Neuronal stem cell (in vitro differentiated cells): ENCODE measurements at regions not wholly inside any gene's neighbourhood (a gene's known extent, or its start where the extent isn't known, plus 50 kb on each side); places are given as distances from the start of the nearest gene placed in this dataset.

ENCODE experiments used
- DNase-seq: peaks from one replicate; pipeline ENCODE4 v3.0.0-alpha.2; 2013; ENCODE audit warnings: low spot score
- H2AFZ ChIP-seq: one replicate; pipeline ENCODE4 v1.6.1; 2013; ENCODE audit warnings: mild to moderate bottlenecking, low read length, inconsistent platforms
- H2AK5ac ChIP-seq: 2 replicates; pipeline ENCODE4 v1.6.1; 2013; ENCODE audit warnings: low read depth, mild to moderate bottlenecking, inconsistent platforms, low read length, moderate library complexity, mixed read lengths
- H2BK120ac ChIP-seq: 2 replicates; pipeline ENCODE4 v1.6.1; 2013; ENCODE audit warnings: low read depth, mild to moderate bottlenecking, inconsistent platforms, low read length, moderate library complexity, mixed read lengths
- H2BK12ac ChIP-seq: one replicate; pipeline ENCODE4 v1.6.1; 2013; ENCODE audit warnings: low read length, inconsistent platforms
- H2BK15ac ChIP-seq: 2 replicates; pipeline ENCODE4 v1.6.1; 2013; ENCODE audit warnings: mild to moderate bottlenecking, low read length, inconsistent platforms, mixed read lengths
- H2BK5ac ChIP-seq: one replicate; pipeline ENCODE4 v1.6.1; 2013; ENCODE audit warnings: inconsistent platforms, mild to moderate bottlenecking, low read length, moderate library complexity
- H3K14ac ChIP-seq: one replicate; pipeline ENCODE4 v1.6.1; 2013; ENCODE audit warnings: low read length, inconsistent platforms
- H3K18ac ChIP-seq: 2 replicates; pipeline ENCODE4 v1.6.1; 2013; ENCODE audit warnings: low read length, inconsistent platforms
- H3K23ac ChIP-seq: 2 replicates; pipeline ENCODE4 v1.6.1; 2013; ENCODE audit warnings: low read depth, mild to moderate bottlenecking, mixed read lengths, low read length, inconsistent platforms; ENCODE audit not compliant: poor library complexity
- H3K27ac ChIP-seq: replicated peaks from 3 replicates; pipeline ENCODE4 v1.5.1; 2013; ENCODE audit warnings: low read length, inconsistent platforms
- H3K27me3 ChIP-seq, 3 experiments: 2 replicates each; pipeline ENCODE4 v1.6.1; 2013; ENCODE audit warnings: low read length in 3 of 3, mild to moderate bottlenecking in 2 of 3, inconsistent platforms in 1 of 3, low read depth in 1 of 3, mixed read lengths in 1 of 3, moderate library complexity in 1 of 3; ENCODE audit not compliant: control insufficient read depth in 3 of 3, insufficient read depth in 3 of 3
- H3K36me3 ChIP-seq, 2 donors: replicated peaks in 1 of 2; 2 replicates each; pipeline ENCODE4 v1.6.1; 2013; ENCODE audit warnings: low read length in 2 of 2; ENCODE audit not compliant: control insufficient read depth in 2 of 2, insufficient read depth in 2 of 2
- H3K4ac ChIP-seq: 2 replicates; pipeline ENCODE4 v1.6.1; 2013; ENCODE audit warnings: inconsistent platforms, mild to moderate bottlenecking, low read length, moderate library complexity
- H3K4me1 ChIP-seq, 2 donors: 1 replicate in 1 of 2; 2 replicates in 1 of 2; pipeline ENCODE4 v1.6.1; 2013; ENCODE audit warnings: low read length in 2 of 2, low read depth in 1 of 2; ENCODE audit not compliant: control insufficient read depth in 2 of 2, insufficient read depth in 1 of 2
- H3K4me2 ChIP-seq: one replicate; pipeline ENCODE4 v1.6.1; 2013; ENCODE audit warnings: mild to moderate bottlenecking, low read length, inconsistent platforms; ENCODE audit not compliant: insufficient read depth, poor library complexity, severe bottlenecking
- H3K4me3 ChIP-seq, 2 donors: 2 replicates each; pipeline ENCODE4 v1.5.1; 2013; ENCODE audit warnings: low read length in 2 of 2, mild to moderate bottlenecking in 2 of 2, inconsistent platforms in 1 of 2, moderate library complexity in 1 of 2
- H3K79me1 ChIP-seq: one replicate; pipeline ENCODE4 v1.6.1; 2013; ENCODE audit warnings: low read depth, mild to moderate bottlenecking, inconsistent platforms, low read length, moderate library complexity
- H3K9ac ChIP-seq: one replicate; pipeline ENCODE4 v1.6.1; 2013; ENCODE audit warnings: mild to moderate bottlenecking, low read depth, low read length, inconsistent platforms; ENCODE audit not compliant: poor library complexity
- H3K9me3 ChIP-seq, 2 donors: replicated peaks in 1 of 2; 2 replicates each; pipeline versions ENCODE3 to v1.6.1; 2013; ENCODE audit warnings: low read length in 2 of 2, mild to moderate bottlenecking in 2 of 2, inconsistent platforms in 1 of 2, low read depth in 1 of 2, mixed read lengths in 1 of 2, moderate library complexity in 1 of 2; ENCODE audit not compliant: control insufficient read depth in 2 of 2, insufficient read depth in 1 of 2
- H4K8ac ChIP-seq: one replicate; pipeline ENCODE4 v1.6.1; 2013; ENCODE audit warnings: low read depth, mild to moderate bottlenecking, inconsistent platforms, low read length, moderate library complexity
- H4K91ac ChIP-seq: one replicate; pipeline ENCODE4 v1.6.1; 2013; ENCODE audit warnings: low read length, low read depth, mild to moderate bottlenecking, inconsistent platforms; ENCODE audit not compliant: poor library complexity
- WGBS, 2 donors: extraction: QIAGEN DNeasy Blood & Tissue Kit; methylation state at CpG; one replicate each; pipeline ENCODE4 v1.1.7; 2013; ENCODE audit warnings: missing lambda C conversion rate in 2 of 2, mixed read lengths in 1 of 2; ENCODE audit not compliant: insufficient read length in 2 of 2, insufficient replicate concordance in 1 of 2; ENCODE audit errors: extremely low coverage in 2 of 2; 5-methylcytosine and 5-hydroxymethylcytosine counted together

DNA sequence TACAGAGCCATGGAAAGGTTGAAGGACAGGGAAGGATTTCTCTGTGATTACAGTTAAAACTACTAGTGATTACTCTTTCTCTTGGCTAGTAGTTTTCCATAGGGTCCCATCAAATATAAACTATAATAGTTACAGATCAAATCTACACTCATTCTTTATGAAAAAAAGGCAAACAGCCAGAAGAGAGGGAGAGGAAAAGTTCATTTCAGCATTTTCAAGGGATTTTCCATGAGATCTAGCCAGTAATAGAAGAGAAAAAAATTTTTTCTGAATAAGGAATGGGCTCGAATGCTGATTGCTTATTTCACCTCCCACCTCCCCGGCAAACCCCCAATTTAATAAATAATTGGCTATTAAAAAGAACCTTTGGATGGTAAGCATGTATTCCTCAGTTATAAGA lies 74.8 kb upstream of the BLID start:
- Histone ChIP-seq H3K4me1 (no peaks in the 10 kb centered on the region), H3K27ac (no peak overlapping the region), H3K36me3 (no peaks in the 10 kb centered on the region), H2AK5ac (no peak overlapping the region), H3K4ac (no peak overlapping the region), H2BK15ac (no peak overlapping the region), H3K18ac (no peak overlapping the region), H4K91ac (no peak overlapping the region), H2BK12ac (no peak overlapping the region), H3K4me2 (no peak overlapping the region), H3K9ac (no peak overlapping the region), H3K4me3 (no peak overlapping the region), H2BK5ac (no peak overlapping the region), H3K9me3 (no peaks in the 10 kb centered on the region), H3K79me1 (no peaks in the 10 kb centered on the region), H2AFZ (no peak overlapping the region), H3K27me3 (no peaks in the 10 kb centered on the region), H2BK120ac (no peak overlapping the region), H4K8ac (no peak overlapping the region), H3K23ac (no peak overlapping the region), H3K14ac (no peak overlapping the region)
- WGBS, 2 donors, result no CpG with 5 or more reads among the region's 2 CpGs
- DNase-seq, result no peak

DNA sequence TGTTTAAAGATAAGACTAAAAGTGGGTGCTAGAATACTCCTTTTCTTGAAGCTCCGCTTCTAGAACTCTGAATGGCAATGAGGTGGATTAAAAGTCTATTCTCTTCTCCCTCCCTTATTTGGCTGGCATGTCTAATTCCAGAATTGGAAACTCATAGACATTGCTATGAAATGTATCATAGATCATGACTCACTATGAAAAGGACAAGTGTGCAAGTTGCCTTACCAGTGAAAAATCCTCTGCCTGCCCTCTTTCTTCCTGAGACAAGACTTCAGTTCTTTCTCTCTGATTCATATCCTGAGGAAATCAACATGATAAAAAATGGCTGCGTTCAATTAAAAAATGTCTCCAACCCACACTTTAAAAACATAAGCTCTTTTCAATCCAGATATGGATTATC lies 73.2 kb upstream of the BLID start:
- no CpG with 5 or more reads among the region's 2 CpGs for WGBS, 2 donors
- H3K4me2 ChIP-seq, result no peak overlapping the region

DNA sequence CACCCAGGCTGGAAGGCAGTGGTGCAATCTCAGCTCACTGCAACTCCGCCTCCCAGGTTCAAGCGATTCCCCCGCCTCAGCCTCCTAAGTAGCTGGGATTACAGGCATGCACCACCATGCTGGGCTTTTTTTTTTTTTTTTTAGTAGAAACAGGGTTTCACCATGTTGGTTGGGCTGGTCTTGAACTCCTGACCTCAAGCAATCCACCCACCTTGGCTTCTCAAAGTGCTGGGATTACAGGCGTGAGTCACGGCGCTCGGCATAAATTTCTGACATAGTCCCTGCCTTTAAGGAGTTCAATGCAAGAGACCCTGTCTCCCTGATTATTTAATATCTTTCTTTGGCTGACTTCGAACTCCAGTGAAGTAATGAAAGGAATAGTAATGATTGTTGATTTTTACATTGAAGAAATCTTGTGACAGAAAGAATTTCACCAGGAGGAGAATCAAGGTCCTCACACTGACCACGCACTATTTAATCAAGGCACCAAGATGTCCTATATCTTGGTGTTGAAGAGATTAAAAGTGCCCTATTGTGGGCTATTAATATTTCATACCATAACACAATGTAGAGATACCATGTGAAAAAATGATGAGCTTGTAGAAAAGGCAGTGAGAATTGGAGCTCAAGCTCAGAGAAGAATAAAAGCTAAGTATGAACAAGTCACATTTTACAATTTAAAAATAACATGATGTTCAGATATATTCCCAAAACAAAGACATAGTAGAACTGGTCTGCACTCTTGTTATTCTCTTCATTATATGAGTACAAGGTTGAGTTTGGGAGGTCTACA lies 71.6 kb upstream of the BLID start:
- Histone ChIP-seq H2BK5ac (no peak overlapping the region), H3K23ac (no peak overlapping the region), H3K18ac (no peak overlapping the region), H4K91ac (no peak overlapping the region), H2BK12ac (no peak overlapping the region), H3K27me3 (no peaks in the 10 kb centered on the region), H3K36me3 (no peaks in the 10 kb centered on the region), H3K9ac (no peak overlapping the region), H3K14ac (no peak overlapping the region), H3K9me3 (no peaks in the 10 kb centered on the region), H3K4me3 (no peak overlapping the region), H3K4me1 (no peaks in the 10 kb centered on the region), H3K27ac (no peak overlapping the region), H2BK15ac (no peak overlapping the region), H2AFZ (no peak overlapping the region), H3K4ac (no peak overlapping the region), H2BK120ac (no peak overlapping the region), H3K4me2 (no peak overlapping the region), H3K79me1 (no peaks in the 10 kb centered on the region), H4K8ac (no peak overlapping the region), H2AK5ac (no peak overlapping the region)
- DNase-seq, result no peak
- no CpG with 5 or more reads among the region's 9 CpGs for WGBS, 2 donors

More for the DNA sequence above, 73.2 kb upstream of the BLID start:
- Histone ChIP-seq H2BK15ac (no peak overlapping the region), H3K14ac (no peak overlapping the region), H4K8ac (no peak overlapping the region), H4K91ac (no peak overlapping the region), H3K79me1 (no peaks in the 10 kb centered on the region), H2BK120ac (no peak overlapping the region), H2AK5ac (no peak overlapping the region), H3K4me3 (no peak overlapping the region), H3K18ac (no peak overlapping the region), H2BK5ac (no peak overlapping the region), H3K36me3 (no peaks in the 10 kb centered on the region), H2BK12ac (no peak overlapping the region), H3K27ac (no peak overlapping the region), H3K9me3 (no peaks in the 10 kb centered on the region), H3K23ac (no peak overlapping the region), H3K27me3 (no peaks in the 10 kb centered on the region), H2AFZ (no peak overlapping the region), H3K4me1 (no peaks in the 10 kb centered on the region), H3K4ac (no peak overlapping the region), H3K9ac (no peak overlapping the region)
- no peak for DNase-seq

DNA sequence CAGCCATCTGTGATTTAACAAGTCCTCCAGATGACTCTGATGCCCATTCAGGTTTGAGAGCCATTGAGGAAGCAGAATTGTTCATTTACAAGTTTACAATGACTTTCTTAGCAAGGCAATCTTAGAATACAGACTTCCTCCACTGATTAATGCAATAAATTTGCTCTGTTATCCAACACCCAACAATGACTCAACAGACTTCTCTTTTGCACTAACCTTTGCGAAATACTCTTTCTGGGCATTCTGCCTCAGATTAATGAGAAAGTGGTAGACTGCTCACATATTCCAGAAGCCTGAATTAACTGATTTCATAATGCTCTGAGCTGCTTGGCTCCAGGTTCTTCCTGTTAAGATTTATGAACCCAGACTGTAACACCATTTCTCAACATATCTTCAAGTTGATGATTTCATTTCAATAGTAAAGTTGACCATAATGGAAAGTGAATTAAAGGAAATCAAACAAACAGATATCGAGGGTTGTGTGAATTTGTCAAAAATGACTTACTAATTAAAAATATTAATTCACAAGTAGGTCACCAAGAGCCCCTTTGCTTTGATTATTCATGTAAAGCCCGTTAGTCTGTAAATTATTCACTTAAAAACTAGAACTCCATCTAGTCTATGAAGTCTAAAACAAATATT lies 70.5 kb upstream of the BLID start:
- H2BK15ac ChIP-seq, result no peak overlapping the region
- no peak for DNase-seq
- H2BK5ac ChIP-seq, result no peak overlapping the region
- H3K79me1 ChIP-seq, result no peaks in the 10 kb centered on the region
- no peak overlapping the region for H3K4me2 ChIP-seq
- H3K4ac ChIP-seq, result no peak overlapping the region
- H3K27ac ChIP-seq, result no peak overlapping the region
- H3K36me3 ChIP-seq, result no peaks in the 10 kb centered on the region
- no peak overlapping the region for H3K14ac ChIP-seq
- WGBS, 2 donors, result no CpG with 5 or more reads among the region's 3 CpGs
- H2BK12ac ChIP-seq, result no peak overlapping the region
- no peak overlapping the region for H3K9ac ChIP-seq
- H2AK5ac ChIP-seq, result no peak overlapping the region
- H3K9me3 ChIP-seq, result no peaks in the 10 kb centered on the region
- H3K4me1 ChIP-seq, result no peaks in the 10 kb centered on the region
- H3K23ac ChIP-seq, result no peak overlapping the region
- no peak overlapping the region for H4K8ac ChIP-seq
- no peak overlapping the region for H3K18ac ChIP-seq
- no peak overlapping the region for H2BK120ac ChIP-seq
- H3K27me3 ChIP-seq, result no peaks in the 10 kb centered on the region
- no peak overlapping the region for H2AFZ ChIP-seq
- H3K4me3 ChIP-seq, result no peak overlapping the region
- no peak overlapping the region for H4K91ac ChIP-seq
